ENCODE measurements at regions not wholly inside any gene's neighbourhood (a gene's known extent, or its start where the extent isn't known, plus 50 kb on each side); places are given as distances from the start of the nearest gene placed in this dataset.
A peak's percentile ranks its signal among the peaks of the same experiment; 100 is the strongest.

DNA sequence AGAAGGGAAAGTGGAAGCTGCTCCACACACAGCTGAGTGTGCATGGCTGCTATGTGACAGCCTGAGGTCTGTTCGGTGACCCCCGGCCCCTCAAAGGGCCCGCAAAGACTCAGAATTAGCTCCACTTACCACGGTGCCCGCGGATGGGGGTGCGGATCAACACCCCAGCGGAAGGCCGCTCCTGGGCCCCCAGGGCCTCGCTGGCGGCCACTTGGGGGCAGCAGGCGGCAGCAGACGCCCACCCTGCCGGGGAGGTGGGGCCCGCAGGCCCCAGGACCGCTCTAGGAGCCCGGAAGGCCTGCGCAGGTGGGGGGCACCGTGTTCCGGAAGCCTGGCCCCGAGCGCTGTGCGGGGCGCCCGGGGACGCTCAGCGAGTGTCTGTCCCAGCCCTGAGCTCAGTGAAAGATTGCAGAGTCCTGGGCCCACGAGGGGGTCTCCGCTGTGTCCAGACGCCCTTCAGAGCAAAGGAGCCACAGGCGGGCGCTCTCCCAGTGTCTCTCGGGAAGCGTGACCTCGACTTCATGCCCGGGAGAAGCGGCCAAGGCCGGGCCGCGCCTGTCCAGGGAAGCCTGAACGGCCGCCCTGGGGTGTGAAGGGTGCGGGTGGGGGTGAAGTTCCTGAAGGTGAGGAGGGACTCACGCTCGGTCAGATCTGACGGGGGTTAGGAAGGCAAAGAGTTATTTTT, 118.7 kb downstream of the VAPA start:
- Histone ChIP-seq H3K79me2 (ENCODE audit: low read depth) (no peaks in the 10 kb centered on the region), H3F3A (ENCODE audit: insufficient read depth, low read depth) (peaks cover 32% of the 10 kb centered on the region), H3K4me1 (replicated peaks; ENCODE audit: insufficient read depth) (peaks cover 31% of the 10 kb centered on the region), H2AFZ (no peak overlapping the region), H3K27ac (no peak overlapping the region), H3K9me2 (ENCODE audit: insufficient read depth) (no peaks in the 10 kb centered on the region), H3K9me3 (ENCODE audit: insufficient read depth, low read depth) (no peaks in the 10 kb centered on the region), H3K4me3 (no peak overlapping the region), H4K20me1 (ENCODE audit: insufficient read depth) (no peaks in the 10 kb centered on the region), H3K4me2 (no peak overlapping the region), H3K27me3 (ENCODE audit: insufficient read depth, low read depth) (no peaks in the 10 kb centered on the region), H3K36me3 (ENCODE audit: low read depth) (no peaks in the 10 kb centered on the region)
- ChIA-PET POLR2A (ENCODE audit: unreplicated experiment) (no interaction called here), CTCF (no interaction called here)
- TF ChIP-seq, protein P1, sequence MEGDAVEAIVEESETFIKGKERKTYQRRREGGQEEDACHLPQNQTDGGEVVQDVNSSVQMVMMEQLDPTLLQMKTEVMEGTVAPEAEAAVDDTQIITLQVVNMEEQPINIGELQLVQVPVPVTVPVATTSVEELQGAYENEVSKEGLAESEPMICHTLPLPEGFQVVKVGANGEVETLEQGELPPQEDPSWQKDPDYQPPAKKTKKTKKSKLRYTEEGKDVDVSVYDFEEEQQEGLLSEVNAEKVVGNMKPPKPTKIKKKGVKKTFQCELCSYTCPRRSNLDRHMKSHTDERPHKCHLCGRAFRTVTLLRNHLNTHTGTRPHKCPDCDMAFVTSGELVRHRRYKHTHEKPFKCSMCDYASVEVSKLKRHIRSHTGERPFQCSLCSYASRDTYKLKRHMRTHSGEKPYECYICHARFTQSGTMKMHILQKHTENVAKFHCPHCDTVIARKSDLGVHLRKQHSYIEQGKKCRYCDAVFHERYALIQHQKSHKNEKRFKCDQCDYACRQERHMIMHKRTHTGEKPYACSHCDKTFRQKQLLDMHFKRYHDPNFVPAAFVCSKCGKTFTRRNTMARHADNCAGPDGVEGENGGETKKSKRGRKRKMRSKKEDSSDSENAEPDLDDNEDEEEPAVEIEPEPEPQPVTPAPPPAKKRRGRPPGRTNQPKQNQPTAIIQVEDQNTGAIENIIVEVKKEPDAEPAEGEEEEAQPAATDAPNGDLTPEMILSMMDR (conservative IDR thresholded peaks at IDR 0.05), result no peak
- TF ChIP-seq EZH2 (IDR thresholded peaks at IDR 0.05; ENCODE audit: low read depth), result no peak
- DNase-seq, result no peak
- no TSS peak for BruUV-seq (replicated peaks)
- intact Hi-C loops (cut with micrococcal nuclease; ENCODE audit: unreplicated experiment), result no loop called here

- H2AFZ ChIP-seq, result no peak overlapping the region
- no peak overlapping the region for H3K27ac ChIP-seq
- no peaks in the 10 kb centered on the region for H3K36me3 ChIP-seq (ENCODE audit: low read depth)
- ChIA-PET CTCF (no interaction called here), POLR2A (ENCODE audit: unreplicated experiment) (no interaction called here)
- no peak for DNase-seq
- TF ChIP-seq EZH2 (IDR thresholded peaks at IDR 0.05; ENCODE audit: low read depth), result no peak
- TF ChIP-seq, protein P1 (conservative IDR thresholded peaks at IDR 0.05), result no peak
- no peaks in the 10 kb centered on the region for H3K79me2 ChIP-seq (ENCODE audit: low read depth)
- no peak overlapping the region for H3K4me2 ChIP-seq
- BruUV-seq (replicated peaks), result no TSS peak
- H3K4me1 ChIP-seq (replicated peaks; ENCODE audit: insufficient read depth), result peaks cover 31% of the 10 kb centered on the region
- no peak overlapping the region for H3K4me3 ChIP-seq
- H3K9me3 ChIP-seq (ENCODE audit: insufficient read depth, low read depth), result no peaks in the 10 kb centered on the region
- H4K20me1 ChIP-seq (ENCODE audit: insufficient read depth), result no peaks in the 10 kb centered on the region
- H3K27me3 ChIP-seq (ENCODE audit: insufficient read depth, low read depth), result no peaks in the 10 kb centered on the region
- peaks cover 32% of the 10 kb centered on the region for H3F3A ChIP-seq (ENCODE audit: insufficient read depth, low read depth)
- H3K9me2 ChIP-seq (ENCODE audit: insufficient read depth), result no peaks in the 10 kb centered on the region
- intact Hi-C loops (cut with micrococcal nuclease; ENCODE audit: unreplicated experiment), result no loop called here
Measured at GRCh38 chr18:10033016-10033399, 119.2 kb downstream of the VAPA start.

GRCh38 chr18:10035281-10035991, 121.6 kb downstream of the VAPA start:
- H3F3A ChIP-seq (ENCODE audit: insufficient read depth, low read depth), result peaks cover 32% of the 10 kb centered on the region
- no peaks in the 10 kb centered on the region for H3K36me3 ChIP-seq (ENCODE audit: low read depth)
- no peaks in the 10 kb centered on the region for H3K9me2 ChIP-seq (ENCODE audit: insufficient read depth)
- BruUV-seq (replicated peaks), result no TSS peak
- no peaks in the 10 kb centered on the region for H4K20me1 ChIP-seq (ENCODE audit: insufficient read depth)
- H2AFZ ChIP-seq, result no peak overlapping the region
- no peaks in the 10 kb centered on the region for H3K27me3 ChIP-seq (ENCODE audit: insufficient read depth, low read depth)
- intact Hi-C loops (cut with micrococcal nuclease; ENCODE audit: unreplicated experiment), result no loop called here
- peak overlapping the region; percentile 62 for H3K4me2 ChIP-seq
- TF ChIP-seq, protein P1 (conservative IDR thresholded peaks at IDR 0.05), result no peak
- no peak for TF ChIP-seq EZH2 (IDR thresholded peaks at IDR 0.05; ENCODE audit: low read depth)
- no peaks in the 10 kb centered on the region for H3K9me3 ChIP-seq (ENCODE audit: insufficient read depth, low read depth)
- peaks cover 31% of the 10 kb centered on the region for H3K4me1 ChIP-seq (replicated peaks; ENCODE audit: insufficient read depth)
- ChIA-PET CTCF (no interaction called here), POLR2A (ENCODE audit: unreplicated experiment) (interaction anchor here (0.7 kb wide), 1 partner anchor 1007 kb away, joined by 5 read pairs; no protein-coding TSS in a partner anchor)
- DNase-seq, result peak; percentile 33 to 93
- H3K79me2 ChIP-seq (ENCODE audit: low read depth), result no peaks in the 10 kb centered on the region
- H3K4me3 ChIP-seq, result peak overlapping the region; percentile 2; the same call in 1 of the 2 replicates
- peak overlapping the region; percentile 67 for H3K27ac ChIP-seq
